Tibial artery (tissue), 4 donors: ENCODE measurements at regions not wholly inside any gene's neighbourhood (a gene's known extent, or its start where the extent isn't known, plus 50 kb on each side); places are given as distances from the start of the nearest gene placed in this dataset.

ENCODE experiments used
- DNase-seq, 2 donors: peaks; one replicate each; pipeline ENCODE4 v3.0.0-alpha.2; 2019
- H3K27ac ChIP-seq, 2 donors: fragments of 200-600 bp; sonication (generic) in 1 of 2; 1 replicate in 1 of 2; 2 replicates in 1 of 2; pipeline ENCODE4 v1.5.1; 2018 to 2019; ENCODE audit warnings: mild to moderate bottlenecking in 1 of 2
- H3K27me3 ChIP-seq, 2 donors: fragments of 200-600 bp; sonication (generic) in 1 of 2; one replicate each; pipeline versions ENCODE4 v1.5.1 to v1.6.0; 2016 to 2019
- H3K36me3 ChIP-seq, 3 donors: fragments of 200-600 bp; sonication (generic) in 2 of 3; one replicate each; pipeline ENCODE4 v1.5.1; 2016 to 2019; ENCODE audit warnings: mild to moderate bottlenecking in 2 of 3
- H3K4me1 ChIP-seq, 4 donors: fragments of 200-600 bp; sonication (generic) in 2 of 4; 1 replicate in 3 of 4; 2 replicates in 1 of 4; pipeline ENCODE4 v1.5.1; 2016 to 2019
- H3K4me3 ChIP-seq, 2 donors: fragments of 200-600 bp; sonication (generic) in 1 of 2; 1 replicate in 1 of 2; 2 replicates in 1 of 2; pipeline ENCODE4 v1.5.1; 2018 to 2019; ENCODE audit warnings: mild to moderate bottlenecking in 2 of 2
- H3K9me3 ChIP-seq, 3 donors: fragments of 200-600 bp; sonication (generic) in 1 of 3; one replicate each; pipeline ENCODE4 v1.5.1; 2016 to 2019
- intact Hi-C: fragments of 100-400 bp; cut with DNase I; formaldehyde crosslinking; loops from one replicate; pipeline ENCODE4 v1.15.0; 2023; ENCODE audit warnings: low total_unique reads
- TF ChIP-seq, protein P1 (sequence below), 2 experiments: fragments of 200-600 bp in 1 of 2; fragments of 450-650 bp in 1 of 2; IDR thresholded peaks; one replicate each; pipeline ENCODE4 v1.5.1; 2017 to 2019; ENCODE audit warnings: antibody characterized with exemption in 2 of 2, mild to moderate bottlenecking in 1 of 2, moderate library complexity in 1 of 2

DNA sequence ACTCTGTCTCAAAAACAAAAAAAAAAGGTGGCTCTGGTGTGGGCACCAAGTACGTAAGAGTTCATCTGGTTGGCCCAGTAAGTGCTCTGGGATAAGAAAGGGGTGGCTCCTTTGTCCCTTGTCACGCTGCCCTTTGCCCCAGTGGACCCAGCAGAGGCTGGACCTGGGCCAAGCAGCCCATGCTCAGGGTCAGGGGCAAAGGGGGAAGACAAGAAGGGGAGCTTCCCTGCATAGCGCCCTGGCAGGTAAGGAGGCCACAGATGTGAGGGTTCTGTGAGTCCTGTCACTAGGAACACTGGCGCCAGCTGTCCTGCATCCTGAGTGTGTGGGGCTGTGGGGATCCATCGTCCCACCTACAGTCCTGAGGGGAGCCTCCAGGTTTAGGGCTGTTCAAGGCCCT, 65.3 kb downstream of the GADD45G start:
- H3K4me3 ChIP-seq: no peak overlapping the region
- H3K27me3 ChIP-seq: no peaks in the 10 kb centered on the region
- H3K36me3 ChIP-seq: no peaks in the 10 kb centered on the region
- H3K9me3 ChIP-seq: no peaks in the 10 kb centered on the region
- DNase-seq: no peak
- intact Hi-C loops: no loop called here
- TF ChIP-seq, protein P1, sequence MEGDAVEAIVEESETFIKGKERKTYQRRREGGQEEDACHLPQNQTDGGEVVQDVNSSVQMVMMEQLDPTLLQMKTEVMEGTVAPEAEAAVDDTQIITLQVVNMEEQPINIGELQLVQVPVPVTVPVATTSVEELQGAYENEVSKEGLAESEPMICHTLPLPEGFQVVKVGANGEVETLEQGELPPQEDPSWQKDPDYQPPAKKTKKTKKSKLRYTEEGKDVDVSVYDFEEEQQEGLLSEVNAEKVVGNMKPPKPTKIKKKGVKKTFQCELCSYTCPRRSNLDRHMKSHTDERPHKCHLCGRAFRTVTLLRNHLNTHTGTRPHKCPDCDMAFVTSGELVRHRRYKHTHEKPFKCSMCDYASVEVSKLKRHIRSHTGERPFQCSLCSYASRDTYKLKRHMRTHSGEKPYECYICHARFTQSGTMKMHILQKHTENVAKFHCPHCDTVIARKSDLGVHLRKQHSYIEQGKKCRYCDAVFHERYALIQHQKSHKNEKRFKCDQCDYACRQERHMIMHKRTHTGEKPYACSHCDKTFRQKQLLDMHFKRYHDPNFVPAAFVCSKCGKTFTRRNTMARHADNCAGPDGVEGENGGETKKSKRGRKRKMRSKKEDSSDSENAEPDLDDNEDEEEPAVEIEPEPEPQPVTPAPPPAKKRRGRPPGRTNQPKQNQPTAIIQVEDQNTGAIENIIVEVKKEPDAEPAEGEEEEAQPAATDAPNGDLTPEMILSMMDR (IDR thresholded peaks at IDR 0.05): no peak
- H3K27ac ChIP-seq: no peak overlapping the region
- H3K4me1 ChIP-seq: no peaks in the 10 kb centered on the region

DNA sequence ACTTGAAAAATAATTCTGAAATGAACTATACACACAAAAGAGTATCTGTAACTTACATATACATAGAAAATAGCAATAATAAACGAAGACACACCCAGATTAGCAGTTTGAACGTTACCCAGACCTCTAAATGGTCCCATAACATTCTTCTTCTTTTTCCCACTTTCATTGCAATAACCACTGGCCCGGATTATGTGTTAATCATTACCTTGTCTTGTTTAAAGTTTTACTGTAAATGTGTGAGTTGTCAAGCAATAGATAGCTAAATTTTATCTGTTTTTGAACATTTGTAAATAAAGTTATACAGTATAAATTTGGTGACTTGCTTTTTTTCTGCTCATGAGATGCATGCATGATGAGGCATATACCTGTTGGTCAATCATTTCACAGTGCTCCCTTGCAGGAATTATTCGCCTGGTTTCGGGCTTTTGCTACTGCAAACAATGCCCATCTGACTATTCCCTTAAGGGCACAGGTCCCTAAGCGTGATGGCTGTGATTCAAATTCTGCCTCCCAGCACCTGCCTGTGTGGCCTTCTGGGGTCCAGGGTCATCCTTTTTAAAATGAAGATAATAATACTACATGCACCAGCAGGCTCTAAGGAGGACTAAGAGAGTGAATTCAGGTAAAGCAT, 66.1 kb downstream of the GADD45G start:
- no peak overlapping the region for H3K4me3 ChIP-seq
- no peak for DNase-seq
- no peaks in the 10 kb centered on the region for H3K27me3 ChIP-seq
- H3K9me3 ChIP-seq: no peaks in the 10 kb centered on the region
- no peaks in the 10 kb centered on the region for H3K36me3 ChIP-seq
- H3K27ac ChIP-seq: no peak overlapping the region
- TF ChIP-seq, protein P1 (IDR thresholded peaks at IDR 0.05): no peak
- intact Hi-C loops: no loop called here
- peaks cover 0 to 4% (median 0%) of the 10 kb centered on the region in 4 donors for H3K4me1 ChIP-seq

DNA sequence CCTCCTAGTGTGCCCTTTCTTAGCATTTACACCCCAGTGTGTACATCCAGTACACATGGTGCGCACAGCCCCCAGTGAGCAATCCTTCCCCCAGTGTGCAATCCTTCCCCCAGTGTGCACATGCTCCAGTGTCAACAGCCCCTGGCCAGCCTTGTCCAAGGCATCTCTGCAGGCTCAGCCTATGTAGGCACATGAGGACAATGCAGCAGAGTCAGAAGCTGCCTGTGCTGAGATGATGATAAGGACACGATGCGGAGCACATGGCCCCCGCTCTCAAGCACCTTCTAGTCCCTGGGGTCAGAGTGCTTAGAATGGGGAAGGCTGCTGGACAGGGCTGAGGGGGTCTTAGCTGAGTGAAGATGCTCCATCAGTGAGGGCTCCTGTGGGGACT, 69.8 kb downstream of the GADD45G start:
- TF ChIP-seq, protein P1 (IDR thresholded peaks at IDR 0.05): no peak
- H3K27ac ChIP-seq: no peak overlapping the region
- intact Hi-C loops: no loop called here
- no peak for DNase-seq
- no peaks in the 10 kb centered on the region for H3K9me3 ChIP-seq
- H3K4me1 ChIP-seq: peaks cover 0 to 4% (median 0%) of the 10 kb centered on the region in 4 donors
- H3K36me3 ChIP-seq: no peaks in the 10 kb centered on the region
- H3K4me3 ChIP-seq: no peak overlapping the region
- peaks cover 0 to 10% of the 10 kb centered on the region in 2 donors for H3K27me3 ChIP-seq

DNA sequence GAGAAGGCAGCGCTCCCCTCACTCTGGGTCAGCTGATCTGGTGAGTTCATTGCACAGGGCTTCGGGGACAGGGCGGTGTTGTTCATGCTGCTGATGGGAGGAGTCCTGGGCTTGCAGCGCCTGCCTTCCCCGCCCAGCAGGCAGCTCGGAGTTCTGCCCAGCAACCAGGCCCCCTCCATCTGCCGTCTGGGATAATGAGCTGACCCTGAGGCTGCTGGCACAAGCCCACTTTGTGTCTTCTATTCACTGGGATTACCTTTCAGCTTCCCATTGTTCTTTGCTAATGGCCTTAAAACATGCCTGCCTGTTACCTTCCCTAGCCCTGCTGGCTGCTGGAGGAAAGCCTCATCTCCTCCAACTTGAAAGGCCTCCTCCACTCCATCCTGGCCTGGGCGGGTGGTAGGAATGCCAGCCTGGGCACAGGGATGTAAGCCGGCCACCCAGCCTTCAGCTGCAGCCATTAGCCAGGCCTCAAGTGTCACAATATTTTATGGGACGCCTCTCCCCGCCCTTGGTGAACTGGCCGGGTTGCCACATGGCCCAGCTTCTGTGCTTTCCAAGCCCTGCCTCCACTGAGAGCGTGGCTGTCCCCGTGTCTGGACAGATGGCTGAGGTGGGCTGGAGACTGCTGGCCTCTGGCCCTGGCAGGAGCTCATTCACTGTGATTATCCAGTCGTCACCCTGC, 70.4 kb downstream of the GADD45G start:
- TF ChIP-seq, protein P1 (IDR thresholded peaks at IDR 0.05): no peak
- H3K36me3 ChIP-seq: no peaks in the 10 kb centered on the region
- intact Hi-C loops: no loop called here
- H3K27ac ChIP-seq: no peak overlapping the region
- no peaks in the 10 kb centered on the region for H3K9me3 ChIP-seq
- H3K4me1 ChIP-seq: peaks cover 0 to 4% (median 0%) of the 10 kb centered on the region in 4 donors
- H3K4me3 ChIP-seq: no peak overlapping the region
- H3K27me3 ChIP-seq: peaks cover 0 to 10% of the 10 kb centered on the region in 2 donors
- DNase-seq: no peak

DNA sequence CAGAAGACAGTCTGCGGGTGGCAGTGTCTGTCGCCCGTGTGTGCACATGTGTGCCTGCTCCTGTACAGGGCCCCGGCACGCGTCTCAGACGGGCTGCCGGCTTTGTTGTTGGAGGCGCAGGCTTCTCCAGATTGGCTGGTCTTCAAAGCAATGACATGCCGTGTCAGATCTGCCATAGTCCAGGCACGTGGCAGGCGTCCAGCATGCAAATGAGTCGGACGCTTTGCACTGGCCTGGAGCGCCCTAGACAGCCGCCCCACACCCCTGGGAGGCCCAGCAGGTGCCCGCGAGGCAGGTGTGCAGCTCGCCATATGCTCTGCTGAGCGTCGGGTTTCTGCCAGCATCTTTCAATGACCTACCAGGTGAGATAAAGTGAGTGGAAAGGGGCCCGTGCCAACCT, 71.5 kb downstream of the GADD45G start:
- DNase-seq: no peak
- Histone ChIP-seq H3K27ac (no peak overlapping the region), H3K4me1 (peaks cover 0 to 4% (median 0%) of the 10 kb centered on the region in 4 donors), H3K4me3 (no peak overlapping the region), H3K9me3 (no peaks in the 10 kb centered on the region), H3K27me3 (peaks cover 0 to 10% of the 10 kb centered on the region in 2 donors), H3K36me3 (no peaks in the 10 kb centered on the region)
- intact Hi-C loops: no loop called here
- TF ChIP-seq, protein P1 (IDR thresholded peaks at IDR 0.05): no peak
